ENCODE measurements at regions not wholly inside any gene's neighbourhood (a gene's known extent, or its start where the extent isn't known, plus 50 kb on each side); places are given as distances from the start of the nearest gene placed in this dataset.

DNA sequence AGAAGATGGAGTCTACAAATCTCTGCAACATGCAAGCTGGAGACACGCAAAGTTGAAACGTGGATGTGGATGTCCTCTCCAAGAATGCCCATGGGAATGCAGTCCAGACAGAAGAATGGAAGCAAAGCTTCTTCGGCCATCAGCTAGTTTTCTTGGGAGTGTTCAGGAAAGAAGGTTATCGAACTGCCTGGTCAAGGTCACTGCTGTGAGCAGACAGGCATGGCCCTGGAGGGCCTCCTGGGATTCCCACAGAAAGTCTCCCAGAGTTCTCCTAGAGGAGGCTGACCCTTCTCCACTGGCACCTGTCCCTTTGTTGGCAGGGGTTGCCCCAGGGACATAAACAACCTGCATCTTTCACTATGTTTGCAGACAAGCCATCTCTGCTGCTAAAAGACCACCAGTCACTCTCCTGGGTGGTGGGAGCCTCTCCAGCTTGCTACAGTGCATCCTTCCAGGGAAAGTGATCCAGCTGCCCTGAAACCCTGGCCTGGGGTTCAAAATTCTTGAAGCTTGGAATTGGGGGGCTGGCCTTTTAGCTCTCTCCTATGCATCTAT, 265.8 kb downstream of the SYK start:
- TF ChIP-seq, protein P1, sequence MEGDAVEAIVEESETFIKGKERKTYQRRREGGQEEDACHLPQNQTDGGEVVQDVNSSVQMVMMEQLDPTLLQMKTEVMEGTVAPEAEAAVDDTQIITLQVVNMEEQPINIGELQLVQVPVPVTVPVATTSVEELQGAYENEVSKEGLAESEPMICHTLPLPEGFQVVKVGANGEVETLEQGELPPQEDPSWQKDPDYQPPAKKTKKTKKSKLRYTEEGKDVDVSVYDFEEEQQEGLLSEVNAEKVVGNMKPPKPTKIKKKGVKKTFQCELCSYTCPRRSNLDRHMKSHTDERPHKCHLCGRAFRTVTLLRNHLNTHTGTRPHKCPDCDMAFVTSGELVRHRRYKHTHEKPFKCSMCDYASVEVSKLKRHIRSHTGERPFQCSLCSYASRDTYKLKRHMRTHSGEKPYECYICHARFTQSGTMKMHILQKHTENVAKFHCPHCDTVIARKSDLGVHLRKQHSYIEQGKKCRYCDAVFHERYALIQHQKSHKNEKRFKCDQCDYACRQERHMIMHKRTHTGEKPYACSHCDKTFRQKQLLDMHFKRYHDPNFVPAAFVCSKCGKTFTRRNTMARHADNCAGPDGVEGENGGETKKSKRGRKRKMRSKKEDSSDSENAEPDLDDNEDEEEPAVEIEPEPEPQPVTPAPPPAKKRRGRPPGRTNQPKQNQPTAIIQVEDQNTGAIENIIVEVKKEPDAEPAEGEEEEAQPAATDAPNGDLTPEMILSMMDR (conservative IDR thresholded peaks at IDR 0.05), result no peak
- no peak for TF ChIP-seq ZFX (IDR thresholded peaks at IDR 0.05)
